ENCODE measurements at regions not wholly inside any gene's neighbourhood (a gene's known extent, or its start where the extent isn't known, plus 50 kb on each side); places are given as distances from the start of the nearest gene placed in this dataset.

GRCh38 chr12:44961887-44962286, 85.8 kb upstream of the NELL2 start:
- DNase-seq (ENCODE audit: low read depth), result no peak
- TF ChIP-seq CTCF (IDR thresholded peaks at IDR 0.05; ENCODE audit: insufficient read depth, low read depth, low read length), result no peak
- ChIA-PET CTCF (interaction anchor here (0.6 to 1.9 kb wide), 3 partner anchors 10 to 1322 kb away, joined by 3 to 12 read pairs (median 3); no protein-coding TSS in a partner anchor), POLR2A (no interaction called here)
- no peak overlapping the region for H3K4me3 ChIP-seq (ENCODE audit: low read depth, low read length)
- H3K27me3 ChIP-seq (ENCODE audit: control insufficient read depth, insufficient read depth, low read length), result peaks cover 3% of the 10 kb centered on the region; the same call in 1 of the 2 replicates
- H3K36me3 ChIP-seq (ENCODE audit: control insufficient read depth, insufficient read depth, low read length), result no peaks in the 10 kb centered on the region

- no peak for DNase-seq (ENCODE audit: low read depth)
- TF ChIP-seq CTCF (IDR thresholded peaks at IDR 0.05; ENCODE audit: insufficient read depth, low read depth, low read length), result no peak
- ChIA-PET CTCF (interaction anchor here (0.9 to 1.9 kb wide), 3 partner anchors 11 to 12 kb away, joined by 3 to 12 read pairs (median 5); no protein-coding TSS in a partner anchor), POLR2A (no interaction called here)
- Histone ChIP-seq H3K27me3 (ENCODE audit: control insufficient read depth, insufficient read depth, low read length) (peaks cover 3% of the 10 kb centered on the region; the same call in 1 of the 2 replicates), H3K36me3 (ENCODE audit: control insufficient read depth, insufficient read depth, low read length) (no peaks in the 10 kb centered on the region), H3K4me3 (ENCODE audit: low read depth, low read length) (no peak overlapping the region)
Measured at GRCh38 chr12:44960856-44961255, 84.7 kb upstream of the NELL2 start.

GRCh38 chr12:44960423-44960822, 84.3 kb upstream of the NELL2 start:
- Histone ChIP-seq H3K4me3 (ENCODE audit: low read depth, low read length) (no peak overlapping the region), H3K36me3 (ENCODE audit: control insufficient read depth, insufficient read depth, low read length) (no peaks in the 10 kb centered on the region), H3K27me3 (ENCODE audit: control insufficient read depth, insufficient read depth, low read length) (peaks cover 3% of the 10 kb centered on the region; the same call in 1 of the 2 replicates)
- DNase-seq (ENCODE audit: low read depth), result no peak
- ChIA-PET POLR2A (no interaction called here), CTCF (interaction anchor here (0.9 to 1.9 kb wide), 2 partner anchors 12 kb away, joined by 5 to 12 read pairs; no protein-coding TSS in a partner anchor)
- no peak for TF ChIP-seq CTCF (IDR thresholded peaks at IDR 0.05; ENCODE audit: insufficient read depth, low read depth, low read length)

- H3K4me3 ChIP-seq (ENCODE audit: low read depth, low read length), result no peak overlapping the region
- ChIA-PET POLR2A (no interaction called here), CTCF (no interaction called here)
- no peak for DNase-seq (ENCODE audit: low read depth)
- no peaks in the 10 kb centered on the region for H3K27me3 ChIP-seq (ENCODE audit: control insufficient read depth, insufficient read depth, low read length)
- H3K36me3 ChIP-seq (ENCODE audit: control insufficient read depth, insufficient read depth, low read length), result no peaks in the 10 kb centered on the region
- no peak for TF ChIP-seq CTCF (IDR thresholded peaks at IDR 0.05; ENCODE audit: insufficient read depth, low read depth, low read length)
Measured at GRCh38 chr12:44947163-44947562, 71.0 kb upstream of the NELL2 start.

- POLR2A ChIA-PET, result no interaction called here
- no peaks in the 10 kb centered on the region for H3K27me3 ChIP-seq (ENCODE audit: control insufficient read depth, insufficient read depth, low read length)
- CTCF ChIA-PET, result interaction anchor here (1.3 to 1.4 kb wide), 2 partner anchors 12 to 984 kb away, joined by 3 to 5 read pairs; no protein-coding TSS in a partner anchor
- no peak for DNase-seq (ENCODE audit: low read depth)
- no peak for TF ChIP-seq CTCF (IDR thresholded peaks at IDR 0.05; ENCODE audit: insufficient read depth, low read depth, low read length)
- no peak overlapping the region for H3K4me3 ChIP-seq (ENCODE audit: low read depth, low read length)
- H3K36me3 ChIP-seq (ENCODE audit: control insufficient read depth, insufficient read depth, low read length), result no peaks in the 10 kb centered on the region
Measured at GRCh38 chr12:44942714-44943113, 66.6 kb upstream of the NELL2 start.

Measured in BJ (cell line).